Activated CD4-positive, alpha-beta T cell treated with anti-CD3 and anti-CD28 coated beads for 48 hours (primary cell): ENCODE measurements at regions not wholly inside any gene's neighbourhood (a gene's known extent, or its start where the extent isn't known, plus 50 kb on each side); places are given as distances from the start of the nearest gene placed in this dataset.
"Not testable (repeated sequence)": the region's sequence is repeated elsewhere in the genome, so short reads cannot be mapped to it uniquely, and the experiment has no call there.

ENCODE experiments used
- DNase-seq: peaks from one replicate; pipeline ENCODE4 v3.0.0-alpha.2; 2020

DNA sequence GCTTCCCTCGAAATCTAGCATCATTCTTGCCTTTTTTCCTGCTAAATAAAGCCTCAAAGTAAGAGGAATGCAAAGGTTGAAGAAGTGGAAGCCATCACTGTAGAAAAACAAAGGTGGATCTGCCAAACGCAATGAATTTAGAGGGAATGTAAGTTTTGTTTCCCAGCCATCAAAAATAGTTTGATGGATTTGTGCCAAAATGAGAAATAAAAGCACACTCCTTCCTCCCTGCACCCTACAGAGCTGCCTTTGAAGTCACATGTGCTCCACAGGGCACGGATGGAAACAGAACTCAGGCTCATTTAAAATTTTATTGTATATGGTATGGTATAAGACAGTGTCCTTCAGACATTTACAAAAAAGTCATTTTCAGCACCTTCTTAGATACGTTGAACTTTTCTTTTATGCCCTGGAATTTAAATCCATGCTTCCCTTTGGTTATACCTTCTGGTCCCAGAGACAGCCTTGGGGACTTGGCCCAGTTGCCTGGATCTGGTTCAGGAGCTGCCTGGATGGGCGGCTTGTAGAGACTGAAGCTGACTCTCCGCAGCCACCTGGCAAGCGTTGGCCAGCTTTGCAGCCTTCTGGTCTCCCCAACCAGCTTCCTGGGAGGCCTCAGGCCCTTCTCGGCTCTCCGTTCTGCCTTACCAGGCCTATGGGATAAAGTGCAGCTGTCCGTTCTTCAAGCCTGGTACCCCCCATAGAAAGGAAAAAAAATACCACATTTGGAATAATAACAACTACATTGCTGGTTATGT, 228.5 kb upstream of the NEBL start:
- no peak for DNase-seq

DNA sequence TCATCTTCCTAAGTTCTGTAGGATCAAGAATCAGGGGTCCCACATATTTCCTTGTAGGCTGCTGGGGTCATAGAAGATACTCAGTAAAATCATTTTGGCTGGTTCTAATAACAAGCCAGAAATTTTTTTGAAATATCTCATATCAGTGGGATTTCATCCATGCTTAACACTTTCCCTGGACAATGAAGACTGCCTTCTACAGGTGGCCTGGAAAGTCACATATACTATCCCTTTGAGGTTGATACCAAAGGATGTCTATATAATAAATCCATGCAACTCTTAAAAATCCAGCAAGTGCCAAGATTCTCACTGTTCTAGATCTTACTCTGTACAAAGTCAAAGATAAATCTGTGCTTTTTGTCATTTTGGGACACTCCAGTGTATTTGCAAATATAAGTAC, 225.8 kb upstream of the NEBL start:
- no peak for DNase-seq

DNA sequence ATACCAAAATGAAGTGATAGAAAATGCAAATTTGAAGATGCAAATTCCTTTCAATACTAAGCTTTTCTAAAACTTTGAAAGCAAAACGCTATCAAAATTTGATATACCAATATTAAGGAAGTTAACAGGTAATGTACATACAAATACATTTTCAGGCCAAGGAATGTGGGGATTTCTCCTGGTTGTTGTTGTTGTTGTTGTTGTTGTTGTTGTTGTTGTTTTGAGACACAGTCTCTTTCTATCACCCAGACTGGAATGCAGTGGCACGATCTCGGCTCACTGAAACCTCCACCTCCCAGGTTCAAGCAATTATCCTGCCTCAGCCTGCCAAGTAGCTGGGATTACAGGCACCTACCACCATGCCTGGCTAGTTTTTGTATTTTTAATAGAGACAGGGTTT, 224.7 kb upstream of the NEBL start:
- not testable (repeated sequence) for DNase-seq

DNA sequence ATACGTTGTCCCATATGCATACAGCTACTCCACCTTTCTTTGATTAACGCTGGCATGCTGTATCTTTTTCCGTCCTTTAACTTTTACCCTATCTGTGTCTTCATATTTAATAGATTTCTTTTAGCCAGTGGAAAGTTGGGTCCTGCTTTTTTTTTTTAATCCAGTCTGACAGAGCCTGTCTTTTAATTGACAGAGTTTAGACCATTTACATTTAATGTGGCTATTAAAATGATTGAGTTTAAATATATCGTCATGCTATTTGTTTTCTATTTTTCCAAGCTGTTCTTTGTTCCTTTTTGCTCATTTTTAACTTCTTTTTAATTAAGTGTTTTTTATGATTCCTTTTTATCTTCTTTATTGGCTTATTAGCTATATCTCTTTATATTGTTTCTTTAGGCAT, 217.6 kb upstream of the NEBL start:
- no peak for DNase-seq

DNA sequence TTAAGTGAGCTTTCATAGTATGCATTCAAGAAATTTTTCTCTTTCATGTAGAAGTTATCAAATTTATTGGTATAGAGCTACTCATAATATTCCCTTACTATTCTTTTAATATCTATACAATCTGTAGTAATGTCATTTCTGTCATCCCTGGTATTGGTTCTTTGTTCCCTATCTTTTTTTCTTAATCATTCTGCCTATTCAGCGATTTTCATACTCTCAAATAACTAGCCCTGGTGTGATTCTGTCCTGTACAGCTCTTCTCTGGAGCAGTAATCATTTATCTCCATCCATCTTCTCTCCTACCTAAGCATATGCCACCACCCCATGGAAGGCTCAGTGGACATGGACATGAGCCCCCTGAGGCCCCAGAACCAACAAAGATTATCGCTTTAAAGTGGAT, 213.2 kb upstream of the NEBL start:
- no peak for DNase-seq

DNA sequence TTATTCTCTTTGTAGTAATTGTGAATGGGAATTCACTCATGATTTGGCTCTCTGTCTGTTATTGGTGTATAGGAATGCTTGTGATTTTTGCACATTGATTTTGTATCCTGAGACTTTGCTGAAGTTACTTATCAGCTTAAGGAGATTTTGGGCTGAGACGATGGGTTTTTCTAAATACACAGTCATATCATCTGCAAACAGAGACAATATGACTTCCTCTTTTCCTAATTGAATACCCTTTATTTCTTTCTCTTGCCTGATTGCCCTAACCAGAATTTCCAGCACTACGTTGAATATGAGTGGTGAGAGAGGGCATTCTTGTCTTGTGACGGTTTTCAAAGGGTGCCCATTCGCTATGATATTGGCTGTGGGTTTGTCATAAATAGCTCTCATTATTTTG, 209.8 kb upstream of the NEBL start:
- DNase-seq: not testable (repeated sequence)

DNA sequence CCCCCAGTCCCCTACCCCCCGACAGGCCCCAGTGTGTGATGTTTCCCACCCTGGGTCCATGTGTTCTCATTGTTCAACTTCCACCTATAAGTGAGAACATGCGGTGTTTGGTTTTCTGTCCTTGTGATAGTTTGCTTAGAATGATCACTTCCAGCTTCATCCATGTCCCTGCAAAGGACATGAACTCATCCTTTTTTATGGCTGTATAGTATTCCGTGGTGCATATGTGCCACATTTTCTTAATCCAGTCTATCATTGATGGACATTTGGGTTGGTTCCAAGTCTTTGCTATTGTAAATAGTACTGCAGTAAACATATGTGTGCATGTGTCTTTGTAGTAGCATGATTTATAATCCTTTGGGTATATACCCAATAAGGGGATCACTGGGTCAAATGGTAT, 208.2 kb upstream of the NEBL start:
- DNase-seq: not testable (repeated sequence)

DNA sequence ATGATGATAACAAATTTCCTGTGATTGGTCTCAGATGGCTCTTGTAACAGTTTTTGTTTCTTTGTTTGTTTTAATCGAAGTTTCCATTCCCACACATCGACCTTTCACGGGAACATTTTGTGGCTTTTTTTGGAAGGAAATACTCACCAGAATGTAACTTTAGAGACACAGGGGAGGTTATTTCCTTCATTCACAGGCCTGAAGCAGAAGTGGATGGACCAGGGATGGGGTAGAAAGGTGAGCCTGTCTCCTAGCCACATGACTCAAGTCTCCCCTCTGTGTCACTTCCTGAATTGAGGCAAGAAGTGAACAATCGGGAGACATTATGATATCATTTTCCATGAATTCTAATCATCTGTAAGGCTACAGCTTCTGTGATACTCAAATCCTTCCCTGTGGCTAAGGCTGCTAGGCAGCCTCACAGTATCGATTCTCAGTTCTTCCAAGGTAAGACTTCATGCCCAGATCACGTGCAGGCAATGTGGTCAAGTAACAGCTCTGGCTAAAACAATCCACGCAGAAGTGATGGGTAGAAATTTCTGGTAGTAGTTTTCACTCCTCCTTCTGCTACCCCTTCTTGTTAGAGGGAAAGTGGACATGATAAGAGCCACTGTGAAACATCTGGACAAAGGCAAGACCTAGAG, 203.9 kb upstream of the NEBL start:
- peak; percentile 35 for DNase-seq

DNA sequence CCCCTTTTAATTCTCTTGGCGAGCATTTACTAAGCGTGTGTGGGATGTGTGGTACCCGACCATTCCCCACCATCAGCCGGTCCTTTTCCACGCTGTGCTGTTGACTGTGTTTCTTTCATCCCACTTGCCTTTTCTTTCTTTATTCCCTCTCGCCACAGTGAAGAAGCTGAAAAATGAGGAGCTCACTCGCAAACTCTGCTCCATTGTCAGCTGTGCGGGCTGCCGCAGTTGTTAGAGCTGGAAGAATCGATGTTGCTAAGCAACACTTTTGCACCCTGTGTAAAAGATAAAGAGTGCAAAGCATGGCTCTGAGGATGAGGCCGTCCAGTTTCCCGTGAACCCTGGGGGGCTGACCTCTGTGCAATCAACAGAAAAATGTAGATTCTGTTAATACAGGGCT, 203.1 kb upstream of the NEBL start:
- DNase-seq: no peak

DNA sequence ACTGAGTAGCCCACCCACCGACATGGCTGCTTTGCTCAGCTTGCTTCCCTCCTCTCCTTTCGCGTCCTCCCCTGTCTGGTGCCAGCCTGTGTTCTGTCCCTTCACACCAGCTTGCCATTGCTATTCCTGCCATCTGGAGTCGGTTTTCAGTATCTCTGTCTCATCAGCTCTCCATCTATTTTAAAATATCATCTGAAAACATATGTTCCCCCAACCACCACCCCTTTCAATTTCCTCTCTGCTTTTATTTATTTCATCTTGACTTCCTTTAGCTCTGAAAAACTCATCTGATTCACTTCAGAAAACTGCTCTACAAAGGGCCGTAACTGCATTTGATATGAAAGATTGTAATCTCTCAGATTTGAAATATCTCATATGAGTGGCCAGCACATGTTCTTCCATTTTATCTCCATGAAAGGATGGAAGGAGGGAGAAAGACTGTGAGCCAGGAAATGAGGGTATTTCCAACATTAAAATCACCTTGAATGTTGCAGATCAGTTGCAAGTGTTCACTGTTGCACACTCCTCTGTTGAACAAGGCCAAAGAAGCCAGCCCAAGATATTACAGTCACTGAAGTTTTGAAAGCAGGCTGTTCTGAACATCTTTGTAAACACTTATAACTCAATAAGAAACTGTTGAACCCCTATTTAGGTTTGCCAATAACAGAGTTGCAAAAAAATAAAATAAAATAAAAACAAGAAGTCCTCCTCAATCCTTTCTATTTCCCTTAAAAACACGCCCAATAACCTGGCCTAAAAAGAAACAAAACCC, 202.4 kb upstream of the NEBL start:
- no peak for DNase-seq

DNA sequence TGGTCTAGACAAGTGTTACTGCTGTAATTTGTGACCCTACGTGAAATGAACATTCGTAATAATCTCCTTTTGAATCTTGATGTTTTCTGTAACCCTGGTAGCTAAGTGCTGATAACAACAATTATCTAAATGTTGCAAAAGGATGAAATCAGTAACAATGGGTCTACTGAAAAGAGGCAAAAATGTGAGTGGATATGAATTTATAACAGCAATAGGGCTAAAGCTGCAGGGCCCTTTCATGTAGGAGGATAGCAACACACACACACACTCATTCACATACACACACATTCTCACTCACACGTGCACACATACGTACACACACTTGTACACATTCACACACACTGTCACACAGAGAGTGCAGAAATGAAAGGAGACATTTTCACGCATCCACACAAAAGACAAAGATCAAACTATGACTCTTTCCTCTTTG, 200.8 kb upstream of the NEBL start:
- no peak for DNase-seq

DNA sequence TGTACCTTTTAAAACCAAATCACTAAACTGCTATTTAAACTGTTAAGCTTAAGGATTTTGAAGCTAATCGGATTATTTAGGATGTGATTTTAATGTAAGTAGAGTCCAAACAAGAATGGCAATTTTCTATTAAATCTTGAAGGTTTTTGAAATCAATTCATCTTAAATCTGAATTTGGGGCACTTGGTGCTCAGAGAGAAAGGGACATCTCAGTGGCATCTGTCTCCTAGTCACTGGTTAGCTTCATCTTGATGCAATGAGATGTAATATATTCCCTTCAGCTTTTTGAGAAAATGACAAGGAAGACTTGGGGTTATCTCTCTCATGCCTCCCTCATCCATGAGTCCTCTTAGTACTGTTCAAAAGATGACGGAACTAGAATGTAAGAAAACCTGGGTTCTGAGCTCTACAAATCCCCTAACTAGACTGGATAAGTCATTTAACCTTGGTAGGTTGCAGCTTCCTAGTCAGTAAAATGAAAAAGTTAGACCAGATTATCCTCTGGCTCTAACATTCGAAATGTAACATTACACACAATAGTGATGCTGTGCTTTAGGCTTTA, 198.5 kb upstream of the NEBL start:
- DNase-seq: no peak

DNA sequence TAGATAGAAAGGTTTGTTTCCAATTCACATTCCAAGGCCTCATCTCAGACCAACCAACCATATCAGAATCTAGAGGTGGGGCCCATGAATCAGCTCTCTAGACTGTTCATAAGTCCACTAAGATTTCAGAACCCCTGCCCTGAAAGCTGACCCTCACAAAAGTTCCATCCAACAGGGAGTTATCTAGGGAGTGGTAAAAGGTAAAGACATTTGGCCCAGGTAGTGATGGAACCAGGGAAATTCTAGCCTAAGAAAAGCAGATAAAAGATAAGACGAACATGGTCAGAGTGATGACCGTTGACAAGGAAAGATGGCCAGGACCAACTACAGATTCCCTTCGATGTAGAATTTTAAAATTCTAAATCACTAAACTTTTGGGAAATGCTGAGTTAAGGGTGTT, 198.0 kb upstream of the NEBL start:
- no peak for DNase-seq

DNA sequence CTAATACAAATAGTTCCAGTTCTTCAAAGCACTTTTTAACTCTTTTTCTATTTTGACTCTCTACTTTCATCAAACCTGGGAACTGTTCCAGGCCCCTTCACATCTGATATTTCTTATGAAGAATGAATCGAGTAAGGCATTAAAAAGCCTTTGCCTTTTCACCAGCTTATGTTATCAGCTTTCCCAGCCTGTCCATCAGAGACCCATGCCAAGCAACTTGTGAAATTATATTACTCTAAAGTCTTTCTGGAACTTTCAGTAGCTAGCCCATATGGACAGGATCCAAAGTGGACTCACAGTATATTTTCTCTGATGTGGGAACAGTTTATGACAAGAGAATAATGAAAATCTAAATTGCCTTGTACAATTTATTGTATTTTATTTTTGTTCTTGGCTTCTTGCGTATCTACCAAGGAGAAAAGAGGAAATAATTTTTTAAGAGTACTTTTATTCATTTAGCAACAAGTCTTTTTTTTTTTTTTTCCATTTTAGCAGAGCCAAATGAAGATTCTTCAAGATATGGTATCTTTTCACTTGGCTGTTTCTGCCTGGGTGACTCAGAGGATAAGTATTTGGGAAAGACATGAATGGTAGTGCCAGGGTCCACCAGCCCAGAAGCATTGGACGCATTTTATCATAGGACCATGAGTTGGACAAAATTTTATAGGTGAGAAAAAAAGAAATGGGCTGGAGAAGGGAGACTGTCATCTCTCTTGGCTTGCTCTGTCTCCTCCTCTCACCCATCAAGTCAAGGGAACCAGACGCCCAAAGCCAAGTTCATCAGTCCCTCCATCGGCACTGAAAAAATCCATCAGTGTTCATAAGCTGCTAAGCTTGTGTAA, 195.8 kb upstream of the NEBL start:
- DNase-seq: no peak

DNA sequence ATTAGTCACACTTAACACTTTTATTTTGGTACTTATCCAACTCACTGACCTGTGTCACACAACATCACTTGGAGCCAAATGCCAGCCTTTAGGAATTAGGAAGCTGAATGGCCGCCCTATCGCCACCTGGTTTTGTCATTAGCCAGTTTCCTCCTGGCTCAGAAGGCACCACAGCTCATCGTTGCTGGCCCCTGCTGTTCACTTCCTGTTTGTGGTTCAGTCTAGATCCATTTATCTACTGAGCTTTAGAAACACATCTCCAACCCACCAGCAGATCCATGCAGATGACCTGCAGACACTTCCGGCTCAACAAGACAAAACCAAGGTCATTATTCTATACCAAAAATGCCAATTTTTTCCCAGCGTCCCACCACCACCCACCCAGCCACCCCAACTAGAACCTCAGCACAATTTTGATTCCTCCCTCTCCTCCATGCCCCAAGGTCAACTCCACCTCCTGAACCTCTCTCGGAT, 193.5 kb upstream of the NEBL start:
- DNase-seq: no peak

DNA sequence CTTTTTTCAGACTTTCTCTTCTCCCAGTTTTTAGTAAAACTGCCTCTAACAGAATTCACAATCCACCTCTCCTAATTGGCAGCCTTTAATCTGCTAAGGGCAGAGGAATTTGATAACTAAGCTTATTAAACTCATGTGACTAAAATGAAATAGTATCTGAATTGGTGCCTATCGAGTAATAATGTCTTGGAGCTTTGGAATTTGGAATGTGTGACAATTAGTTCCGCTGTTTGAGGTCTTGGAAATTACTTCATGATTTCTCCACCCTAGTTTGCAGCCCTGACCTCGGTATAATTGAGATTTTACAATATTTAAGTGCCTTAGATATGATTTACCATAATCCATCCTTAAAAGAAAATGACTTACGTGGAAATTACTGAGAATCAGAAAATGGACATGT, 190.4 kb upstream of the NEBL start:
- no peak for DNase-seq

DNA sequence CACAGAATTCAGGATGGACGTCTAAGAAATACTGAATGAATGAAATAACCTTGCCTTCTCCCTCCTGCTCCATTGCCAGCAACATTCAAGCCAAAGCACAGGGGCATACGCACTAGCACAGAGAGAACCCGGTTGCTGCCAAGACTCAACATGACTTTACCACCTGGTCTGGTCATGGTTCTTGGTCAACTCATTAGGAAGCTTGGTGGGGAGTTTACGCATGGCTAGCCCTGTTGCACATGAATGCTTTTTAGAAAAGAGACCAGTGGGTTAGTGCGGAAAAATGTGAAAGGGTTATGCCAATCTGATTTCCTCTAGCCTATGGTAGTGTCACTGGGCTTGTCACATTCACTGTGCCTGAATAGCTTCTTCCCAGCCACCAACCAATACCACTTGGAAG, 187.6 kb upstream of the NEBL start:
- DNase-seq: no peak

DNA sequence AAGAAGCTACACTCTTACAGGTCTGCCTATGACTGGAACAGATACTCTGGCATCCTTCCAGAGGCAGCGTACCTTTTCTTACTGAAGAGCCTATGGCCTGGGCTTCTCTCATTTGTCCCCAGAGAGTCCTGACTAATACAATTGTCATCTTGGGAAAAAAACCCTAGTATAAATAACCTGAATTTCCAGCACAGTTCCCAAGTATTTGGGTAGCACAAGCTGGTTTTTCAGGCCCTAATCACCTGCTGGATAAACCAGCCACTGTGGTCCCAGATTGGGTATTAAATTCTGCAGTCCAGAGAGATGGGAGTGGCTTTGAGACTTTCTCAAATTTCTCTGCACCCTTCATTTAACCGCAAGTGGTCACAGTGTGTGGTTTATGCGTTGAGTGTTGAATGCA, 186.8 kb upstream of the NEBL start:
- no peak for DNase-seq

DNA sequence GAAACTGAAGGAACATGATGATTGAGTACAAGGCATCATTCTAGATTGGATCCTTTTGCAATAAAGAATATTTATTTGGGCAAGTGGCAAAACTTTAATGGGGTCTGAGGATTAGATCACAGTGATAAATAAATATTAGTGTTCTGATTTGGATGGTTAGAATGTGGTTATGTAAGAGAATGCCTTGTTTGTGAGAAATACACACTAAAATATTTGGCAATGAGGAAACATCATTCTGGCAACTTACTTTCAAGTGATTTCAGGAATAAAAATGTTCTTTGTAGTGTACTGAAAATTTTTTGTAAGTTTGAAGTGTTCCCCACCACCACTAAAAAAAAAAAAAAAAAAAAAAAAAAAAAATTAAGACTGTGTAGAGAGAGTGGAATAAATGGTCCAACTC, 185.1 kb upstream of the NEBL start:
- DNase-seq: no peak

DNA sequence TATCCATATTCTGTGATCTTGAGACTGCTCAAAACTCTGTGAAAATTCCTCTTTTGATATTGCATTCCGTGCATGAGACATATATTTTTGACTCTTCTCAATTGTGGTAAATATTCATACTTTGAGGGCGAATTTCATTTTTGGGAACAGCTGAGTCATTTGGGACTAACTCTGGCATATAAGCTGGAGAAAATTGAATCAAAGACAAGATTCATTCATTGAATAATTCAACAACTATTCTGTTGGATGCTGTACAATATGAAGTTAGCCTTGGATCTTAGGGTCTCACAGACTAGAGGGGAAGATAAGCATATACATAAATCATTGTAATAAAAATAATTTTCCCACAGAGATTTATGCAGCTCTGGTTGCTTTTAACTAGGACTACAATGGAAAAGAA, 183.2 kb upstream of the NEBL start:
- DNase-seq: no peak

DNA sequence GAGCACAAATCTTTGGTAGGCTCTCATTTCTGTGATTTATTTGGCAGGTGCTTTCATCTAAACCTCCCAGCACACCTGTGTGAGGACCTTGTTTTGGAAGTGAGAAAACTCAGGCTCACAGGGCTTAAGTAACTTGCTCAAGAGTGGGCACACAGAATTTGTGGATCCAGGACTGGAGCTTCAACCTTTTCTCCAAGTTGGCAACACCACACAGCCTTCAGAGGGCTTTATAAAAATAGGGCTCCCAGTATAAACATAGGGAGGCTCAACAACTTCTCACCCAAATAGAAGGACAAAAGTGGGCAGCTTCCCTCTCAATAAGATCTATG, 182.2 kb upstream of the NEBL start:
- no peak for DNase-seq

DNA sequence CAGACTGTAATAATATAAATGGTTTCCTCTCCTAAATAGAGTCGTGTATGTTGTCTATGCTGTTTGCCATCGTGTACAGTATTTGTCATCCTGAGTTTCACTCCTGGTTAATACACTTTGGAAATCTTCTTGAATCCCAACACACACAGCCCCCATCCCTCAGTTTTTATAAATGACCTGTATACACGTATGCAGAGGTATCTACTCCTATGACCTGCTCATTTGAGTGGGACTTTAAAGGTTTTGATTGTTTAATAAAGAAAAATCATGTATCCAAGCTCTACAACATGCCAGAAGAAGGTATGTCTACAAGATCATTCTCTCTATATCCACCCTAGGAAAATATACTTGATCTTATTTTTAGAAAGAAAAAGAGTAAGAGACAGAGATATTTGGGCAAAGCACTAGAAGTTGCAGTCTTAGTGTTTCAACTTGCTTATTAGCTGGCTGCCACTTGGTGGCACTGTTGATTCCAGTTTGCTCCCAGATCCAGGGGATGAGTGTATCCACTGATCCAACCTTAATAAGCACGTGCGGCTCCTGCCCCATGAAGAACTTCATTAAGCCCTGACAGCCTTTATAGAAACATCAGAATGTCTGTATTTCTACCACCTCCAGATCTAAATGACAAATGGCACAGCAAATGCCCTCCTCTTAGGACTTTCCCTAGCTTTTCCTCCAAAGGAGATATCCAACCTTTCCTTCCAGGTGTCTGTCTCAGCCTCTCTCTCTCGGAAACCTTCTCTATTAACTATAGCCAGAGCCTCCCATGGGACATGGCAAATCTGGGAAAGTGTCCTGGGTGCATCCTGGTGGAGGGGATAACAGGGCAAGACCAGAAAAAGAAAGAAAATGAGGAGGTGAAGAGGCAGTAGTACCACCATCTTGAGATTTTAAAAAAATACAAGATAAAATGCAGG, 181.6 kb upstream of the NEBL start:
- DNase-seq: peak; percentile 53
